HUES64 (cell line): ENCODE measurements at regions not wholly inside any gene's neighbourhood (a gene's known extent, or its start where the extent isn't known, plus 50 kb on each side); places are given as distances from the start of the nearest gene placed in this dataset.

ENCODE experiments used
- H3K27ac ChIP-seq: 2 replicates; pipeline ENCODE4 v1.7.0; 2013; ENCODE audit warnings: low read depth, low read length, inconsistent platforms
- H3K27me3 ChIP-seq: 2 replicates; pipeline ENCODE4 v1.6.1; 2013; ENCODE audit warnings: mild to moderate bottlenecking, low read length; ENCODE audit not compliant: insufficient read depth
- H3K36me3 ChIP-seq: 2 replicates; pipeline ENCODE4 v1.6.1; 2013; ENCODE audit warnings: mild to moderate bottlenecking, low read length; ENCODE audit not compliant: insufficient read depth
- H3K4me1 ChIP-seq: 2 replicates; pipeline ENCODE4 v1.6.1; 2013; ENCODE audit warnings: mild to moderate bottlenecking, low read length, moderate library complexity; ENCODE audit not compliant: insufficient read depth
- H3K4me3 ChIP-seq: 2 replicates; pipeline ENCODE4 v1.5.1; 2013; ENCODE audit warnings: mild to moderate bottlenecking, low read length, moderate library complexity
- H3K9ac ChIP-seq: 2 replicates; pipeline ENCODE4 v1.6.1; 2013; ENCODE audit warnings: mild to moderate bottlenecking, low read depth, low read length
- H3K9me3 ChIP-seq: 2 replicates; pipeline ENCODE4 v1.6.1; 2013; ENCODE audit warnings: low read depth, low read length; ENCODE audit not compliant: insufficient read depth
- WGBS: fragments of 150-250, 120-280 bp; methylation state at CpG from one replicate; pipeline ENCODE4 v1.1.7; 2013; ENCODE audit warnings: missing lambda C conversion rate; 5-methylcytosine and 5-hydroxymethylcytosine counted together

GRCh38 chr2:58634653-58635370 lies 393.7 kb upstream of the FANCL start:
- no peaks in the 10 kb centered on the region for H3K9me3 ChIP-seq
- H3K4me3 ChIP-seq, result no peak overlapping the region
- H3K27ac ChIP-seq, result peak overlapping the region; percentile 15
- no peak overlapping the region; the same call in 1 of the 2 replicates for H3K9ac ChIP-seq
- no peaks in the 10 kb centered on the region for H3K27me3 ChIP-seq
- peaks cover 60% of the 10 kb centered on the region for H3K4me1 ChIP-seq
- no peaks in the 10 kb centered on the region for H3K36me3 ChIP-seq
- WGBS, result 36% methylated on average over 2 of the region's 4 CpGs

- Histone ChIP-seq H3K9ac (peak overlapping the region; percentile 6; the same call in 1 of the 2 replicates), H3K9me3 (no peaks in the 10 kb centered on the region), H3K4me3 (no peak overlapping the region), H3K27ac (peak overlapping the region; percentile 56), H3K4me1 (peaks cover 55% of the 10 kb centered on the region), H3K27me3 (no peaks in the 10 kb centered on the region), H3K36me3 (no peaks in the 10 kb centered on the region)
- WGBS, result 65% methylated on average over 3 of the region's 3 CpGs
These were observed 392.7 kb upstream of the FANCL start for GRCh38 chr2:58633613-58634365.

GRCh38 chr2:58631986-58632385 lies 390.9 kb upstream of the FANCL start:
- H3K27ac ChIP-seq, result no peak overlapping the region
- H3K4me3 ChIP-seq, result no peak overlapping the region
- no peaks in the 10 kb centered on the region for H3K36me3 ChIP-seq
- H3K9ac ChIP-seq, result no peak overlapping the region
- no peaks in the 10 kb centered on the region for H3K27me3 ChIP-seq
- H3K4me1 ChIP-seq, result peaks cover 47% of the 10 kb centered on the region
- no peaks in the 10 kb centered on the region for H3K9me3 ChIP-seq
- 100% methylated on average over 1 of the region's 1 CpG for WGBS

- Histone ChIP-seq H3K9me3 (no peaks in the 10 kb centered on the region), H3K4me1 (peaks cover 26% of the 10 kb centered on the region), H3K9ac (no peak overlapping the region), H3K4me3 (no peak overlapping the region), H3K36me3 (no peaks in the 10 kb centered on the region), H3K27ac (no peak overlapping the region), H3K27me3 (no peaks in the 10 kb centered on the region)
- 88% methylated on average over 3 of the region's 4 CpGs for WGBS
These were observed 388.5 kb upstream of the FANCL start for GRCh38 chr2:58629545-58630119.

GRCh38 chr2:58620896-58621295 lies 379.8 kb upstream of the FANCL start:
- H3K9ac ChIP-seq, result no peak overlapping the region
- peaks cover 3% of the 10 kb centered on the region; the same call in 1 of the 2 replicates for H3K4me1 ChIP-seq
- no CpG with 5 or more reads among the region's 1 CpG for WGBS
- no peaks in the 10 kb centered on the region for H3K9me3 ChIP-seq
- H3K27me3 ChIP-seq, result no peaks in the 10 kb centered on the region
- no peak overlapping the region for H3K27ac ChIP-seq
- H3K36me3 ChIP-seq, result no peaks in the 10 kb centered on the region
- no peak overlapping the region for H3K4me3 ChIP-seq

- Histone ChIP-seq H3K36me3 (no peaks in the 10 kb centered on the region), H3K4me1 (peaks cover 3% of the 10 kb centered on the region; the same call in 1 of the 2 replicates), H3K27me3 (no peaks in the 10 kb centered on the region), H3K27ac (no peak overlapping the region), H3K9ac (no peak overlapping the region), H3K9me3 (no peaks in the 10 kb centered on the region), H3K4me3 (no peak overlapping the region)
- 88% methylated on average over 5 of the region's 5 CpGs for WGBS
These were observed 379.0 kb upstream of the FANCL start for GRCh38 chr2:58620093-58620492.

GRCh38 chr2:58616961-58617360 lies 375.8 kb upstream of the FANCL start:
- H3K4me3 ChIP-seq, result no peak overlapping the region
- H3K27me3 ChIP-seq, result no peaks in the 10 kb centered on the region
- no peak overlapping the region for H3K27ac ChIP-seq
- H3K9ac ChIP-seq, result no peak overlapping the region
- H3K36me3 ChIP-seq, result no peaks in the 10 kb centered on the region
- H3K9me3 ChIP-seq, result no peaks in the 10 kb centered on the region
- WGBS, result 100% methylated on average over 1 of the region's 1 CpG
- H3K4me1 ChIP-seq, result peaks cover 3% of the 10 kb centered on the region; the same call in 1 of the 2 replicates

GRCh38 chr2:58614219-58614618 lies 373.1 kb upstream of the FANCL start:
- peaks cover 3% of the 10 kb centered on the region; the same call in 1 of the 2 replicates for H3K4me1 ChIP-seq
- H3K4me3 ChIP-seq, result no peak overlapping the region
- H3K27me3 ChIP-seq, result no peaks in the 10 kb centered on the region
- H3K9ac ChIP-seq, result no peak overlapping the region
- no peaks in the 10 kb centered on the region for H3K9me3 ChIP-seq
- H3K27ac ChIP-seq, result no peak overlapping the region
- WGBS, result 88% methylated on average over 2 of the region's 2 CpGs
- H3K36me3 ChIP-seq, result no peaks in the 10 kb centered on the region

- Histone ChIP-seq H3K27ac (no peak overlapping the region), H3K9ac (no peak overlapping the region), H3K4me1 (peaks cover 3% of the 10 kb centered on the region; the same call in 1 of the 2 replicates), H3K4me3 (no peak overlapping the region), H3K27me3 (no peaks in the 10 kb centered on the region), H3K36me3 (no peaks in the 10 kb centered on the region), H3K9me3 (no peaks in the 10 kb centered on the region)
- WGBS, result 97% methylated on average over 6 of the region's 6 CpGs
These were observed 371.8 kb upstream of the FANCL start for GRCh38 chr2:58612973-58613372.

- 85% methylated on average over 1 of the region's 1 CpG for WGBS
- H3K27me3 ChIP-seq, result no peaks in the 10 kb centered on the region
- H3K4me1 ChIP-seq, result no peaks in the 10 kb centered on the region; the same call in 1 of the 2 replicates
- no peak overlapping the region for H3K9ac ChIP-seq
- no peak overlapping the region for H3K27ac ChIP-seq
- H3K4me3 ChIP-seq, result no peak overlapping the region
- no peaks in the 10 kb centered on the region for H3K9me3 ChIP-seq
- H3K36me3 ChIP-seq, result no peaks in the 10 kb centered on the region
These were observed 368.2 kb upstream of the FANCL start for GRCh38 chr2:58609326-58609725.

- no peak overlapping the region for H3K9ac ChIP-seq
- no peak overlapping the region for H3K4me3 ChIP-seq
- WGBS, result no CpG with 5 or more reads among the region's 1 CpG
- no peak overlapping the region for H3K27ac ChIP-seq
- no peaks in the 10 kb centered on the region; the same call in 1 of the 2 replicates for H3K4me1 ChIP-seq
- H3K36me3 ChIP-seq, result no peaks in the 10 kb centered on the region
- H3K9me3 ChIP-seq, result no peaks in the 10 kb centered on the region
- H3K27me3 ChIP-seq, result no peaks in the 10 kb centered on the region
These were observed 367.0 kb upstream of the FANCL start for GRCh38 chr2:58608146-58608545.
